SK-N-MC (cell line): ENCODE measurements at regions not wholly inside any gene's neighbourhood (a gene's known extent, or its start where the extent isn't known, plus 50 kb on each side); places are given as distances from the start of the nearest gene placed in this dataset.

Experiments used
- EZH2 ChIP-seq: fragments of 200-600 bp; sonication (generic); IDR thresholded peaks from one replicate; pipeline ENCODE4 v1.6.1; 2017; ENCODE audit warnings: antibody characterized with exemption
- FOXP2 ChIP-seq: optimal IDR thresholded peaks from 2 replicates; pipeline ENCODE3; 2011; ENCODE audit warnings: mild to moderate bottlenecking, moderate library complexity; ENCODE audit not compliant: insufficient read depth; ENCODE audit errors: extremely low read length, control extremely low read depth
- POLR2AphosphoS5 ChIP-seq: IDR thresholded peaks from 2 replicates; pipeline ENCODE4 v1.6.1; 2012; ENCODE audit warnings: mild to moderate bottlenecking, low read depth, low read length, borderline replicate concordance

GRCh38 chr16:31700200-31700529 lies 172.5 kb downstream of the AHSP start:
- TF ChIP-seq EZH2 (no peak), POLR2AphosphoS5 (no peak), FOXP2 (no peak)
